ENCODE measurements at regions not wholly inside any gene's neighbourhood (a gene's known extent, or its start where the extent isn't known, plus 50 kb on each side); places are given as distances from the start of the nearest gene placed in this dataset.

DNA sequence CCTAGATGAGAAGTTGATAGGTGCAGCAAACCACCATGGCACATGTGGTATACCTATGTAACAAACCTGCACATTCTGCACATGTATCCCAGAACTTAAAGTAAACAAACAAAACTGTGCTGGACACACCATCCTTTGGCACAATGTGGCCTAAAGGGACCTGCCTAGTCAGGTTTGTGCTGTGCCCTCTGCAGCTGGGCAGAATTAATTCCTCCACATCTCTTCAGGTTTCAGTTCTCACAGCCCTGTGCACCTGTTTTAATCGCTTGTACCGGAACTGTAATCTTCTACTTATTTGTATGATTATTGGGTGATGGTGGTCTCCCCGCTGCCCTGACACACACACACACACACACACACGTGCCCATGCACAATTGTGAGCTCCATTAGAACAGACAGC lies 252.7 kb downstream of the ACTR3B start:
- Histone ChIP-seq H3K79me2 (ENCODE audit: low read length) (no peaks in the 10 kb centered on the region), H3K36me3 (replicated peaks; ENCODE audit: low read depth, low read length) (no peaks in the 10 kb centered on the region), H3K9me3 (ENCODE audit: insufficient read depth, low read length) (no peaks in the 10 kb centered on the region), H3K27me3 (ENCODE audit: low read depth, low read length) (peaks cover 3% of the 10 kb centered on the region; the same call in 1 of the 2 replicates), H3K4me3 (ENCODE audit: low read length) (no peak overlapping the region), H3K27ac (ENCODE audit: low read length) (no peak overlapping the region), H3K4me2 (ENCODE audit: low read length) (no peak overlapping the region), H2AFZ (ENCODE audit: low read depth, low read length) (no peak overlapping the region), H3K4me1 (ENCODE audit: low read length) (no peaks in the 10 kb centered on the region), H4K20me1 (ENCODE audit: insufficient read depth, low read length) (no peaks in the 10 kb centered on the region), H3K9ac (ENCODE audit: low read length) (no peak overlapping the region)
- TF ChIP-seq EZH2phosphoT487 (IDR thresholded peaks at IDR 0.05; ENCODE audit: low read depth) (no peak), CTCF (IDR thresholded peaks at IDR 0.05; ENCODE audit: low read depth, low read length) (no peak)

- Histone ChIP-seq H3K4me2 (ENCODE audit: low read length) (no peak overlapping the region), H2AFZ (ENCODE audit: low read depth, low read length) (no peak overlapping the region), H3K27ac (ENCODE audit: low read length) (no peak overlapping the region), H3K9ac (ENCODE audit: low read length) (no peak overlapping the region), H3K36me3 (replicated peaks; ENCODE audit: low read depth, low read length) (no peaks in the 10 kb centered on the region), H3K4me3 (ENCODE audit: low read length) (no peak overlapping the region), H3K79me2 (ENCODE audit: low read length) (no peaks in the 10 kb centered on the region), H4K20me1 (ENCODE audit: insufficient read depth, low read length) (no peaks in the 10 kb centered on the region), H3K27me3 (ENCODE audit: low read depth, low read length) (no peaks in the 10 kb centered on the region), H3K4me1 (ENCODE audit: low read length) (no peaks in the 10 kb centered on the region), H3K9me3 (ENCODE audit: insufficient read depth, low read length) (no peaks in the 10 kb centered on the region)
- TF ChIP-seq EZH2phosphoT487 (IDR thresholded peaks at IDR 0.05; ENCODE audit: low read depth) (no peak), CTCF (IDR thresholded peaks at IDR 0.05; ENCODE audit: low read depth, low read length) (no peak)
Measured at GRCh38 chr7:153017223-153017622, 257.7 kb downstream of the ACTR3B start.

GRCh38 chr7:153021542-153021941 lies 262.0 kb downstream of the ACTR3B start:
- H4K20me1 ChIP-seq (ENCODE audit: insufficient read depth, low read length): no peaks in the 10 kb centered on the region
- no peak overlapping the region for H3K4me2 ChIP-seq (ENCODE audit: low read length)
- no peak overlapping the region for H3K27ac ChIP-seq (ENCODE audit: low read length)
- H3K9me3 ChIP-seq (ENCODE audit: insufficient read depth, low read length): no peaks in the 10 kb centered on the region
- H3K79me2 ChIP-seq (ENCODE audit: low read length): no peaks in the 10 kb centered on the region
- no peak overlapping the region for H3K9ac ChIP-seq (ENCODE audit: low read length)
- no peaks in the 10 kb centered on the region for H3K36me3 ChIP-seq (replicated peaks; ENCODE audit: low read depth, low read length)
- no peak overlapping the region for H2AFZ ChIP-seq (ENCODE audit: low read depth, low read length)
- TF ChIP-seq EZH2phosphoT487 (IDR thresholded peaks at IDR 0.05; ENCODE audit: low read depth) (no peak), CTCF (IDR thresholded peaks at IDR 0.05; ENCODE audit: low read depth, low read length) (no peak)
- H3K27me3 ChIP-seq (ENCODE audit: low read depth, low read length): no peaks in the 10 kb centered on the region
- H3K4me1 ChIP-seq (ENCODE audit: low read length): no peaks in the 10 kb centered on the region
- no peak overlapping the region for H3K4me3 ChIP-seq (ENCODE audit: low read length)

GRCh38 chr7:153022475-153023193 lies 263.1 kb downstream of the ACTR3B start:
- H3K4me2 ChIP-seq (ENCODE audit: low read length): no peak overlapping the region
- no peak overlapping the region for H3K27ac ChIP-seq (ENCODE audit: low read length)
- TF ChIP-seq EZH2phosphoT487 (IDR thresholded peaks at IDR 0.05; ENCODE audit: low read depth): no peak
- TF ChIP-seq CTCF (IDR thresholded peaks at IDR 0.05; ENCODE audit: low read depth, low read length): no peak
- H4K20me1 ChIP-seq (ENCODE audit: insufficient read depth, low read length): no peaks in the 10 kb centered on the region
- H3K36me3 ChIP-seq (replicated peaks; ENCODE audit: low read depth, low read length): no peaks in the 10 kb centered on the region
- no peaks in the 10 kb centered on the region for H3K9me3 ChIP-seq (ENCODE audit: insufficient read depth, low read length)
- H3K79me2 ChIP-seq (ENCODE audit: low read length): no peaks in the 10 kb centered on the region
- H3K4me1 ChIP-seq (ENCODE audit: low read length): no peaks in the 10 kb centered on the region
- no peaks in the 10 kb centered on the region for H3K27me3 ChIP-seq (ENCODE audit: low read depth, low read length)
- H2AFZ ChIP-seq (ENCODE audit: low read depth, low read length): no peak overlapping the region
- no peak overlapping the region for H3K4me3 ChIP-seq (ENCODE audit: low read length)
- H3K9ac ChIP-seq (ENCODE audit: low read length): no peak overlapping the region
